ENCODE measurements at regions not wholly inside any gene's neighbourhood (a gene's known extent, or its start where the extent isn't known, plus 50 kb on each side); places are given as distances from the start of the nearest gene placed in this dataset.

DNA sequence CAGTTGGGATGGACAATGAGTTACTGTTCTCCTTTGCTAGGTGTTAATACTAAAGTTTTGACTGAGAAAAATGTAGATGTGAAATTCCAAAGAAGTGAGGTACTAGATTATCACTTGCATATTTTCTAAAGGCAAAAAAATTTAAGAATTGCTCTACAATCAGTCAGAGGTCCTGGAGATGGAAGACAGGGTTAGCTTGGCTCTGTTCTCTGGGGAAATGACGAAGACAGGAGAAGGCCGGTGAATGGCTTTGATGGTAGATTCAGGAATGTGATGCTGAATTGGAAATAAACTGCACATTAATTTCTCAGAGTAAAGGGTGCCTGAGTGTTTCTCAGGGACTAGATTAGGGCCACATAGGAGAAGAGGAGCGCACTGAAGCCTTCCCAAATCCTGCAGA is 214.0 kb upstream of the LEF1 start:
- Histone ChIP-seq H2AFZ (no peak overlapping the region), H3K27me3 (replicated peaks; ENCODE audit: insufficient read depth) (peaks cover 54% of the 10 kb centered on the region), H3K4me2 (ENCODE audit: unreplicated experiment) (no peak overlapping the region), H3K27ac (no peak overlapping the region), H3K4me3 (no peak overlapping the region), H3K4me1 (ENCODE audit: insufficient read depth) (no peaks in the 10 kb centered on the region), H3F3A (ENCODE audit: insufficient read depth) (no peaks in the 10 kb centered on the region), H3K36me3 (ENCODE audit: low read depth) (no peaks in the 10 kb centered on the region), H4K20me1 (ENCODE audit: insufficient read depth) (no peaks in the 10 kb centered on the region), H3K9ac (no peak overlapping the region), H3K9me3 (ENCODE audit: low read depth) (no peaks in the 10 kb centered on the region), H3K79me2 (ENCODE audit: insufficient read depth) (no peaks in the 10 kb centered on the region), H3K9me2 (ENCODE audit: insufficient read depth) (no peaks in the 10 kb centered on the region)
- 38 to 45% methylated on average over 3 of the region's 3 CpGs for WGBS, 2 experiments (ENCODE audit: low coverage in 1 of 2, low lambda C conversion rate in 2 of 2, missing lambda C conversion rate in 2 of 2)
- in situ Hi-C loops (cut with MboI), result no loop called here
- TF ChIP-seq EZH2phosphoT487 (IDR thresholded peaks at IDR 0.05; ENCODE audit: insufficient read depth, low read depth), result no peak
- TF ChIP-seq EZH2 (IDR thresholded peaks at IDR 0.05; ENCODE audit: insufficient read depth, poor library complexity, severe bottlenecking), result no peak
- DNase-seq, result no peak

DNA sequence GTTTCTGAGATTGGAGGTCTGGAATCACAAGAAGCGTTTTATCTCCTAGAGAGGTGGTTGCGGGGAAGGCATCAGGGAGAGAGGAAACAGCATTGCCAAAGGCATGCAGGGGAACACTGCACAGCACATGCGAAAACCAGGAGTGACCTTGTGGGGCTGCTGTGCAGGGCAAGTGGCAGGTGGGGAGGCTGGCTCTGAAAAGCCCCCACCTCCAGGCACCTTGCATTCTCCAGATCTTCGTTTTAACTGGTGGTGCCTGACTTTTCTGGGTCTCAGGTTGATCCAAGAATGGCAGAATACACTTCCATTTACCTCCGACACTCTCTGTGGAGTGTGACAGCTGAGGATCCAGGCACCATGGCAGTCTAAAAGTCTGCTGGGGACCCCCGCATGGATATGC is 209.4 kb upstream of the LEF1 start:
- DNase-seq, result no peak
- no peak overlapping the region for H3K4me2 ChIP-seq (ENCODE audit: unreplicated experiment)
- no peaks in the 10 kb centered on the region for H4K20me1 ChIP-seq (ENCODE audit: insufficient read depth)
- H2AFZ ChIP-seq, result no peak overlapping the region
- H3K4me1 ChIP-seq (ENCODE audit: insufficient read depth), result no peaks in the 10 kb centered on the region
- no peak overlapping the region for H3K27ac ChIP-seq
- 19 to 24% methylated on average over 6 of the region's 6 CpGs for WGBS, 2 experiments (ENCODE audit: low coverage in 1 of 2, low lambda C conversion rate in 2 of 2, missing lambda C conversion rate in 2 of 2)
- in situ Hi-C loops (cut with MboI), result no loop called here
- peaks cover 64% of the 10 kb centered on the region for H3K27me3 ChIP-seq (replicated peaks; ENCODE audit: insufficient read depth)
- H3K79me2 ChIP-seq (ENCODE audit: insufficient read depth), result no peaks in the 10 kb centered on the region
- H3K36me3 ChIP-seq (ENCODE audit: low read depth), result no peaks in the 10 kb centered on the region
- H3K4me3 ChIP-seq, result no peak overlapping the region
- TF ChIP-seq EZH2 (IDR thresholded peaks at IDR 0.05; ENCODE audit: insufficient read depth, poor library complexity, severe bottlenecking), result no peak
- H3K9ac ChIP-seq, result no peak overlapping the region
- H3K9me2 ChIP-seq (ENCODE audit: insufficient read depth), result no peaks in the 10 kb centered on the region
- H3K9me3 ChIP-seq (ENCODE audit: low read depth), result no peaks in the 10 kb centered on the region
- H3F3A ChIP-seq (ENCODE audit: insufficient read depth), result no peaks in the 10 kb centered on the region

DNA sequence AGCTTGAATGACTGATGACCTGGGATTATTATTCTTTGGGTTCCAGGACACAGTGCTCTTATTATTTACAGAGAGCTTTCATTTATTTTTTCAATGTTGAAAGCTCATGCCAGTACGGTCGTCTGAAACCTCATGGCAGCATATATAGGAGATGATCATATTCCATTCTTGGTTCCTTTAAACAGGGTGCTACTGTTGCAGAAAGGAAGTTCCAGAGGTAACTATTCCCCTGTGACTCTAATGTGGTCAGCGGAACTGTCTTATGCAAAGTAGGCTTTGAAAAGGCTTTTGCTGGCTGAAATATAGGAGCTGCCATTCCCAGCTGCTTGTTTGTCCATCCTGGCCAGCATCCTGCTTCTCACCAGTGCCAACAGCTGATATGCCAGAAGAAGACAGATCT is 208.3 kb upstream of the LEF1 start:
- Histone ChIP-seq H3K79me2 (ENCODE audit: insufficient read depth) (no peaks in the 10 kb centered on the region), H2AFZ (no peak overlapping the region), H4K20me1 (ENCODE audit: insufficient read depth) (no peaks in the 10 kb centered on the region), H3K36me3 (ENCODE audit: low read depth) (no peaks in the 10 kb centered on the region), H3K4me2 (ENCODE audit: unreplicated experiment) (no peak overlapping the region), H3F3A (ENCODE audit: insufficient read depth) (no peaks in the 10 kb centered on the region), H3K9me2 (ENCODE audit: insufficient read depth) (no peaks in the 10 kb centered on the region), H3K9ac (no peak overlapping the region), H3K27me3 (replicated peaks; ENCODE audit: insufficient read depth) (peaks cover 65% of the 10 kb centered on the region), H3K4me1 (ENCODE audit: insufficient read depth) (no peaks in the 10 kb centered on the region), H3K27ac (no peak overlapping the region), H3K4me3 (no peak overlapping the region), H3K9me3 (ENCODE audit: low read depth) (no peaks in the 10 kb centered on the region)
- 65 to 70% methylated on average over 3 of the region's 3 CpGs for WGBS, 2 experiments (ENCODE audit: low coverage in 1 of 2, low lambda C conversion rate in 2 of 2, missing lambda C conversion rate in 2 of 2)
- TF ChIP-seq EZH2phosphoT487 (IDR thresholded peaks at IDR 0.05; ENCODE audit: insufficient read depth, low read depth), result no peak
- no peak for TF ChIP-seq EZH2 (IDR thresholded peaks at IDR 0.05; ENCODE audit: insufficient read depth, poor library complexity, severe bottlenecking)
- DNase-seq, result no peak
- in situ Hi-C loops (cut with MboI), result no loop called here

- H3K4me1 ChIP-seq (ENCODE audit: insufficient read depth), result no peaks in the 10 kb centered on the region
- no peaks in the 10 kb centered on the region for H4K20me1 ChIP-seq (ENCODE audit: insufficient read depth)
- peaks cover 81% of the 10 kb centered on the region for H3K27me3 ChIP-seq (replicated peaks; ENCODE audit: insufficient read depth)
- H3K27ac ChIP-seq, result no peak overlapping the region
- no peaks in the 10 kb centered on the region for H3K79me2 ChIP-seq (ENCODE audit: insufficient read depth)
- TF ChIP-seq EZH2 (IDR thresholded peaks at IDR 0.05; ENCODE audit: insufficient read depth, poor library complexity, severe bottlenecking) (no peak), EZH2phosphoT487 (IDR thresholded peaks at IDR 0.05; ENCODE audit: insufficient read depth, low read depth) (no peak)
- H3K4me3 ChIP-seq, result no peak overlapping the region
- no peaks in the 10 kb centered on the region for H3K36me3 ChIP-seq (ENCODE audit: low read depth)
- H3F3A ChIP-seq (ENCODE audit: insufficient read depth), result no peaks in the 10 kb centered on the region
- H3K9me3 ChIP-seq (ENCODE audit: low read depth), result no peaks in the 10 kb centered on the region
- no peak overlapping the region for H3K4me2 ChIP-seq (ENCODE audit: unreplicated experiment)
- DNase-seq, result no peak
- no peak overlapping the region for H2AFZ ChIP-seq
- no peaks in the 10 kb centered on the region for H3K9me2 ChIP-seq (ENCODE audit: insufficient read depth)
- WGBS, 2 experiments (ENCODE audit: low coverage in 1 of 2, low lambda C conversion rate in 2 of 2, missing lambda C conversion rate in 2 of 2), result 24 to 29% methylated on average over 3 of the region's 3 CpGs
- no peak overlapping the region for H3K9ac ChIP-seq
- in situ Hi-C loops (cut with MboI), result no loop called here
Measured at GRCh38 chr4:108375434-108375833, 206.7 kb upstream of the LEF1 start.

GRCh38 chr4:108372681-108373080 is 203.9 kb upstream of the LEF1 start:
- no peak overlapping the region for H3K4me2 ChIP-seq (ENCODE audit: unreplicated experiment)
- no peak for DNase-seq
- no peaks in the 10 kb centered on the region for H3K79me2 ChIP-seq (ENCODE audit: insufficient read depth)
- H3K9me2 ChIP-seq (ENCODE audit: insufficient read depth), result no peaks in the 10 kb centered on the region
- H3K9ac ChIP-seq, result no peak overlapping the region
- no peaks in the 10 kb centered on the region for H3K4me1 ChIP-seq (ENCODE audit: insufficient read depth)
- H3F3A ChIP-seq (ENCODE audit: insufficient read depth), result no peaks in the 10 kb centered on the region
- no peak overlapping the region for H3K4me3 ChIP-seq
- peaks cover 84% of the 10 kb centered on the region for H3K27me3 ChIP-seq (replicated peaks; ENCODE audit: insufficient read depth)
- no peaks in the 10 kb centered on the region for H3K9me3 ChIP-seq (ENCODE audit: low read depth)
- H2AFZ ChIP-seq, result no peak overlapping the region
- H4K20me1 ChIP-seq (ENCODE audit: insufficient read depth), result no peaks in the 10 kb centered on the region
- H3K27ac ChIP-seq, result no peak overlapping the region
- no peaks in the 10 kb centered on the region for H3K36me3 ChIP-seq (ENCODE audit: low read depth)
- in situ Hi-C loops (cut with MboI), result no loop called here
- WGBS, 2 experiments (ENCODE audit: low coverage in 1 of 2, low lambda C conversion rate in 2 of 2, missing lambda C conversion rate in 2 of 2), result 61 to 62% methylated on average over 5 of the region's 5 CpGs
- no peak for TF ChIP-seq EZH2phosphoT487 (IDR thresholded peaks at IDR 0.05; ENCODE audit: insufficient read depth, low read depth)
- TF ChIP-seq EZH2 (IDR thresholded peaks at IDR 0.05; ENCODE audit: insufficient read depth, poor library complexity, severe bottlenecking), result no peak
